GM18517 (cell line): ENCODE measurements at regions not wholly inside any gene's neighbourhood (a gene's known extent, or its start where the extent isn't known, plus 50 kb on each side); places are given as distances from the start of the nearest gene placed in this dataset.

Source experiments
- ATAC-seq: cut with Tn5 transposase; IDR thresholded peaks from one replicate; pipeline ENCODE4 v1.9.1; 2021; ENCODE audit warnings: mild to moderate bottlenecking, moderate library complexity; ENCODE audit not compliant: unreplicated experiment

GRCh38 chr10:62623223-62623622, 181.3 kb upstream of the ADO start:
- ATAC-seq = no peak

- no peak for ATAC-seq
These were observed 179.0 kb upstream of the ADO start for GRCh38 chr10:62625484-62625883.

- no peak for ATAC-seq
These were observed 178.4 kb upstream of the ADO start for GRCh38 chr10:62626079-62626478.

- no peak for ATAC-seq
These were observed 177.7 kb upstream of the ADO start for GRCh38 chr10:62626817-62627216.

- no peak for ATAC-seq
These were observed 176.5 kb upstream of the ADO start for GRCh38 chr10:62627983-62628382.

GRCh38 chr10:62631241-62631640, 173.3 kb upstream of the ADO start:
- no peak for ATAC-seq

- ATAC-seq = peak; percentile 79
These were observed 172.3 kb upstream of the ADO start for GRCh38 chr10:62632071-62632809.

- ATAC-seq = no peak
These were observed 170.5 kb upstream of the ADO start for GRCh38 chr10:62633976-62634375.

- ATAC-seq = no peak
These were observed 169.9 kb upstream of the ADO start for GRCh38 chr10:62634576-62634975.

- no peak for ATAC-seq
These were observed 169.4 kb upstream of the ADO start for GRCh38 chr10:62635127-62635526.

GRCh38 chr10:62636825-62637248, 167.7 kb upstream of the ADO start:
- no peak for ATAC-seq

- ATAC-seq = peak; percentile 48
These were observed 167.1 kb upstream of the ADO start for GRCh38 chr10:62637249-62638061.

GRCh38 chr10:62638062-62638477, 166.4 kb upstream of the ADO start:
- peak; percentile 37 for ATAC-seq

GRCh38 chr10:62639144-62639543, 165.4 kb upstream of the ADO start:
- ATAC-seq = no peak

- ATAC-seq = no peak
These were observed 164.1 kb upstream of the ADO start for GRCh38 chr10:62640411-62640810.

- ATAC-seq = no peak
These were observed 160.6 kb upstream of the ADO start for GRCh38 chr10:62643606-62644587.

GRCh38 chr10:62647375-62648092, 157.0 kb upstream of the ADO start:
- ATAC-seq = no peak

- no peak for ATAC-seq
These were observed 155.6 kb upstream of the ADO start for GRCh38 chr10:62648921-62649320.

- no peak for ATAC-seq
These were observed 154.1 kb upstream of the ADO start for GRCh38 chr10:62650411-62650810.

- ATAC-seq = no peak
These were observed 153.2 kb upstream of the ADO start for GRCh38 chr10:62651341-62651740.
